Memory B cell (primary cell): ENCODE measurements at regions not wholly inside any gene's neighbourhood (a gene's known extent, or its start where the extent isn't known, plus 50 kb on each side); places are given as distances from the start of the nearest gene placed in this dataset.

Experiments
- ATAC-seq: fragments of 150-1000 bp; cut with Tn5 transposase; 2 replicates; pipeline ENCODE4 v1.10.0; 2021; ENCODE audit warnings: low read depth, mild to moderate bottlenecking, moderate library complexity
- DNase-seq, 2 donors: peaks; one replicate each; pipeline ENCODE4 v3.0.0; 2022; ENCODE audit warnings: low spot score in 2 of 2
- H3K27ac Mint-ChIP-seq: one replicate; pipeline ENCODE4 v1.8.0; 2022; ENCODE audit warnings: mild to moderate bottlenecking, moderate library complexity, mixed read lengths
- H3K27me3 Mint-ChIP-seq: one replicate; pipeline ENCODE4 v1.8.0; 2022; ENCODE audit warnings: mixed read lengths
- H3K36me3 Mint-ChIP-seq: one replicate; pipeline ENCODE4 v1.8.0; 2022; ENCODE audit warnings: mild to moderate bottlenecking, mixed read lengths
- H3K4me1 Mint-ChIP-seq: one replicate; pipeline ENCODE4 v1.8.0; 2022; ENCODE audit warnings: mixed read lengths
- H3K4me3 Mint-ChIP-seq: one replicate; pipeline ENCODE4 v1.8.0; 2022; ENCODE audit warnings: mild to moderate bottlenecking, moderate library complexity, mixed read lengths
- H3K9me3 Mint-ChIP-seq: one replicate; pipeline ENCODE4 v1.8.0; 2022; ENCODE audit warnings: mixed read lengths

- H3K4me1 Mint-ChIP-seq = peaks cover 49% of the 10 kb centered on the region
- no peaks in the 10 kb centered on the region for H3K36me3 Mint-ChIP-seq
- no peaks in the 10 kb centered on the region for H3K27me3 Mint-ChIP-seq
- peak overlapping the region; percentile 58 for H3K27ac Mint-ChIP-seq
- no peak for DNase-seq
- no peaks in the 10 kb centered on the region for H3K9me3 Mint-ChIP-seq
- no peak overlapping the region for H3K4me3 Mint-ChIP-seq
- no peak for ATAC-seq
Observed at GRCh38 chr5:173746047-173746646, 129.7 kb upstream of the BOD1 start.

- DNase-seq = no peak
- ATAC-seq = no peak
- Mint-ChIP-seq H3K4me3 (no peak overlapping the region), H3K36me3 (no peaks in the 10 kb centered on the region), H3K27me3 (no peaks in the 10 kb centered on the region), H3K4me1 (peaks cover 42% of the 10 kb centered on the region), H3K27ac (no peak overlapping the region), H3K9me3 (no peaks in the 10 kb centered on the region)
Observed at GRCh38 chr5:173747876-173748275, 131.4 kb upstream of the BOD1 start.

- H3K4me1 Mint-ChIP-seq = peaks cover 19% of the 10 kb centered on the region
- H3K27ac Mint-ChIP-seq = no peak overlapping the region
- DNase-seq (no peak), ATAC-seq (peak; percentile 37)
- no peaks in the 10 kb centered on the region for H3K36me3 Mint-ChIP-seq
- H3K9me3 Mint-ChIP-seq = no peaks in the 10 kb centered on the region
- H3K4me3 Mint-ChIP-seq = no peak overlapping the region
- no peaks in the 10 kb centered on the region for H3K27me3 Mint-ChIP-seq
Observed at GRCh38 chr5:173750538-173751265, 134.3 kb upstream of the BOD1 start.

- H3K27ac Mint-ChIP-seq = no peak overlapping the region
- H3K4me3 Mint-ChIP-seq = no peak overlapping the region
- H3K27me3 Mint-ChIP-seq = no peaks in the 10 kb centered on the region
- peaks cover 13% of the 10 kb centered on the region for H3K4me1 Mint-ChIP-seq
- DNase-seq (no peak), ATAC-seq (peak; percentile 22)
- no peaks in the 10 kb centered on the region for H3K36me3 Mint-ChIP-seq
- no peaks in the 10 kb centered on the region for H3K9me3 Mint-ChIP-seq
Observed at GRCh38 chr5:173751266-173751600, 134.8 kb upstream of the BOD1 start.

GRCh38 chr5:173752653-173753052, 135.5 kb upstream of the CPEB4 start:
- H3K36me3 Mint-ChIP-seq = no peaks in the 10 kb centered on the region
- peaks cover 12% of the 10 kb centered on the region for H3K4me1 Mint-ChIP-seq
- DNase-seq (no peak), ATAC-seq (no peak)
- no peak overlapping the region for H3K27ac Mint-ChIP-seq
- no peaks in the 10 kb centered on the region for H3K27me3 Mint-ChIP-seq
- H3K4me3 Mint-ChIP-seq = no peak overlapping the region
- no peaks in the 10 kb centered on the region for H3K9me3 Mint-ChIP-seq

GRCh38 chr5:173753307-173754168, 134.6 kb upstream of the CPEB4 start:
- H3K27ac Mint-ChIP-seq = no peak overlapping the region
- DNase-seq (no peak), ATAC-seq (no peak)
- peaks cover 12% of the 10 kb centered on the region for H3K4me1 Mint-ChIP-seq
- no peaks in the 10 kb centered on the region for H3K9me3 Mint-ChIP-seq
- H3K4me3 Mint-ChIP-seq = no peak overlapping the region
- H3K27me3 Mint-ChIP-seq = no peaks in the 10 kb centered on the region
- H3K36me3 Mint-ChIP-seq = no peaks in the 10 kb centered on the region

GRCh38 chr5:173755319-173755718, 132.8 kb upstream of the CPEB4 start:
- no peaks in the 10 kb centered on the region for H3K9me3 Mint-ChIP-seq
- H3K36me3 Mint-ChIP-seq = no peaks in the 10 kb centered on the region
- ATAC-seq (no peak), DNase-seq (no peak)
- H3K27me3 Mint-ChIP-seq = no peaks in the 10 kb centered on the region
- H3K4me1 Mint-ChIP-seq = peaks cover 11% of the 10 kb centered on the region
- no peak overlapping the region for H3K27ac Mint-ChIP-seq
- no peak overlapping the region for H3K4me3 Mint-ChIP-seq

- no peaks in the 10 kb centered on the region for H3K9me3 Mint-ChIP-seq
- ATAC-seq (no peak), DNase-seq (no peak)
- no peaks in the 10 kb centered on the region for H3K36me3 Mint-ChIP-seq
- peaks cover 6% of the 10 kb centered on the region for H3K4me1 Mint-ChIP-seq
- peaks cover 4% of the 10 kb centered on the region for H3K27me3 Mint-ChIP-seq
- no peak overlapping the region for H3K27ac Mint-ChIP-seq
- no peak overlapping the region for H3K4me3 Mint-ChIP-seq
Observed at GRCh38 chr5:173757403-173758209, 130.5 kb upstream of the CPEB4 start.

- ATAC-seq = no peak
Observed at GRCh38 chr5:173758676-173759075, 129.5 kb upstream of the CPEB4 start.

GRCh38 chr5:173759691-173760090, 128.5 kb upstream of the CPEB4 start:
- H3K27me3 Mint-ChIP-seq = peaks cover 4% of the 10 kb centered on the region
- peaks cover 9% of the 10 kb centered on the region for H3K4me1 Mint-ChIP-seq
- no peak for DNase-seq
- H3K27ac Mint-ChIP-seq = no peak overlapping the region
- ATAC-seq = no peak
- no peaks in the 10 kb centered on the region for H3K9me3 Mint-ChIP-seq
- H3K36me3 Mint-ChIP-seq = no peaks in the 10 kb centered on the region
- H3K4me3 Mint-ChIP-seq = no peak overlapping the region

More at GRCh38 chr5:173758676-173759075, 129.5 kb upstream of the CPEB4 start:
- no peak overlapping the region for H3K4me3 Mint-ChIP-seq
- no peak overlapping the region for H3K27ac Mint-ChIP-seq
- H3K4me1 Mint-ChIP-seq = peaks cover 6% of the 10 kb centered on the region
- no peaks in the 10 kb centered on the region for H3K36me3 Mint-ChIP-seq
- DNase-seq = no peak
- H3K9me3 Mint-ChIP-seq = no peaks in the 10 kb centered on the region
- H3K27me3 Mint-ChIP-seq = peaks cover 4% of the 10 kb centered on the region

- ATAC-seq = no peak
- Mint-ChIP-seq H3K27ac (no peak overlapping the region), H3K36me3 (no peaks in the 10 kb centered on the region)
Observed at GRCh38 chr5:173760461-173761177, 127.5 kb upstream of the CPEB4 start.

GRCh38 chr5:173761178-173761513, 127.0 kb upstream of the CPEB4 start:
- no peak overlapping the region for H3K4me3 Mint-ChIP-seq
- no peak overlapping the region for H3K27ac Mint-ChIP-seq
- no peaks in the 10 kb centered on the region for H3K9me3 Mint-ChIP-seq
- H3K27me3 Mint-ChIP-seq = peaks cover 7% of the 10 kb centered on the region
- H3K36me3 Mint-ChIP-seq = no peaks in the 10 kb centered on the region
- H3K4me1 Mint-ChIP-seq = peaks cover 19% of the 10 kb centered on the region
- no peak for ATAC-seq
- DNase-seq = no peak

More at GRCh38 chr5:173760461-173761177, 127.5 kb upstream of the CPEB4 start:
- Mint-ChIP-seq H3K4me1 (peaks cover 16% of the 10 kb centered on the region), H3K4me3 (no peak overlapping the region), H3K27me3 (peaks cover 4% of the 10 kb centered on the region), H3K9me3 (no peaks in the 10 kb centered on the region)
- no peak for DNase-seq

- ATAC-seq (no peak), DNase-seq (no peak)
- Mint-ChIP-seq H3K9me3 (no peaks in the 10 kb centered on the region), H3K4me3 (no peak overlapping the region), H3K4me1 (peaks cover 21% of the 10 kb centered on the region), H3K27me3 (peaks cover 7% of the 10 kb centered on the region), H3K27ac (no peak overlapping the region), H3K36me3 (no peaks in the 10 kb centered on the region)
Observed at GRCh38 chr5:173762045-173762444, 126.1 kb upstream of the CPEB4 start.
